ENCODE measurements at regions not wholly inside any gene's neighbourhood (a gene's known extent, or its start where the extent isn't known, plus 50 kb on each side); places are given as distances from the start of the nearest gene placed in this dataset.
"Not testable (repeated sequence)": the region's sequence is repeated elsewhere in the genome, so short reads cannot be mapped to it uniquely, and the experiment has no call there.

GRCh38 chr7:81080553-81080952, 161.7 kb upstream of the SEMA3C start:
- DNase-seq (ENCODE audit: extremely low read depth, low read depth): no peak

- no peak for DNase-seq (ENCODE audit: extremely low read depth, low read depth)
Observed at GRCh38 chr7:81079746-81080145, 160.9 kb upstream of the SEMA3C start.

GRCh38 chr7:81075150-81075549, 156.3 kb upstream of the SEMA3C start:
- no peak for DNase-seq (ENCODE audit: extremely low read depth, low read depth)

- no peak for DNase-seq (ENCODE audit: extremely low read depth, low read depth)
Observed at GRCh38 chr7:81074406-81074805, 155.6 kb upstream of the SEMA3C start.

GRCh38 chr7:81073931-81074251, 155.0 kb upstream of the SEMA3C start:
- no peak for DNase-seq (ENCODE audit: extremely low read depth, low read depth)

GRCh38 chr7:81070956-81071355, 152.1 kb upstream of the SEMA3C start:
- no peak for DNase-seq (ENCODE audit: extremely low read depth, low read depth)

- DNase-seq (ENCODE audit: extremely low read depth, low read depth): no peak
Observed at GRCh38 chr7:81066797-81067196, 147.9 kb upstream of the SEMA3C start.

GRCh38 chr7:81064426-81064825, 145.6 kb upstream of the SEMA3C start:
- DNase-seq (ENCODE audit: extremely low read depth, low read depth): no peak

GRCh38 chr7:81062755-81063154, 143.9 kb upstream of the SEMA3C start:
- no peak for DNase-seq (ENCODE audit: extremely low read depth, low read depth)

GRCh38 chr7:81057469-81057868, 138.6 kb upstream of the SEMA3C start:
- DNase-seq (ENCODE audit: extremely low read depth, low read depth): not testable (repeated sequence)

GRCh38 chr7:81053623-81054022, 134.8 kb upstream of the SEMA3C start:
- no peak for DNase-seq (ENCODE audit: extremely low read depth, low read depth)

- DNase-seq (ENCODE audit: extremely low read depth, low read depth): no peak
Observed at GRCh38 chr7:81051811-81052413, 133.1 kb upstream of the SEMA3C start.

- no peak for DNase-seq (ENCODE audit: extremely low read depth, low read depth)
Observed at GRCh38 chr7:81045491-81046030, 126.7 kb upstream of the SEMA3C start.

GRCh38 chr7:81042646-81043045, 123.8 kb upstream of the SEMA3C start:
- not testable (repeated sequence) for DNase-seq (ENCODE audit: extremely low read depth, low read depth)

GRCh38 chr7:81040496-81040895, 121.6 kb upstream of the SEMA3C start:
- DNase-seq (ENCODE audit: extremely low read depth, low read depth): no peak

GRCh38 chr7:81036871-81037270, 118.0 kb upstream of the SEMA3C start:
- no peak for DNase-seq (ENCODE audit: extremely low read depth, low read depth)

GRCh38 chr7:81036057-81036456, 117.2 kb upstream of the SEMA3C start:
- DNase-seq (ENCODE audit: extremely low read depth, low read depth): no peak

- DNase-seq (ENCODE audit: extremely low read depth, low read depth): no peak
Observed at GRCh38 chr7:81031996-81032395, 113.1 kb upstream of the SEMA3C start.

- DNase-seq (ENCODE audit: extremely low read depth, low read depth): no peak
Observed at GRCh38 chr7:81031243-81031642, 112.4 kb upstream of the SEMA3C start.

GRCh38 chr7:81030472-81030871, 111.6 kb upstream of the SEMA3C start:
- DNase-seq (ENCODE audit: extremely low read depth, low read depth): no peak

- no peak for DNase-seq (ENCODE audit: extremely low read depth, low read depth)
Observed at GRCh38 chr7:81029511-81029910, 110.7 kb upstream of the SEMA3C start.

GRCh38 chr7:81025360-81025759, 106.5 kb upstream of the SEMA3C start:
- no peak for DNase-seq (ENCODE audit: extremely low read depth, low read depth)

GRCh38 chr7:81014908-81015307, 96.1 kb upstream of the SEMA3C start:
- no peak for DNase-seq (ENCODE audit: extremely low read depth, low read depth)

All from NCI-H460 (cell line).